ENCODE measurements at regions not wholly inside any gene's neighbourhood (a gene's known extent, or its start where the extent isn't known, plus 50 kb on each side); places are given as distances from the start of the nearest gene placed in this dataset.

- H3K4me1 ChIP-seq: peaks cover 0 to 19% (median 8%) of the 10 kb centered on the region in 3 donors
- TF ChIP-seq CTCF (IDR thresholded peaks at IDR 0.05) (no peak), POLR2A (IDR thresholded peaks at IDR 0.05) (no peak)
- intact Hi-C loops (cut with DNase I): no loop called here
- H3K27ac ChIP-seq: no peak overlapping the region
- H3K9me3 ChIP-seq: no peaks in the 10 kb centered on the region
- H3K4me3 ChIP-seq: no peak overlapping the region
- H3K27me3 ChIP-seq: no peaks in the 10 kb centered on the region
- no peaks in the 10 kb centered on the region for H3K36me3 ChIP-seq
- WGBS, 2 donors: 58 to 63% methylated on average over 2 of the region's 2 CpGs
- DNase-seq: no peak
These were observed 89.3 kb upstream of the JAG1 start for GRCh38 chr20:10763112-10763511.

GRCh38 chr20:10769700-10770099 is 95.9 kb upstream of the JAG1 start:
- intact Hi-C loops (cut with DNase I): no loop called here
- H3K36me3 ChIP-seq: no peaks in the 10 kb centered on the region
- no peak for TF ChIP-seq CTCF (IDR thresholded peaks at IDR 0.05)
- no peak for TF ChIP-seq POLR2A (IDR thresholded peaks at IDR 0.05)

GRCh38 chr20:10770753-10771152 is 97.0 kb upstream of the JAG1 start:
- Histone ChIP-seq H3K27ac (no peak overlapping the region), H3K9me3 (no peaks in the 10 kb centered on the region), H3K27me3 (no peaks in the 10 kb centered on the region), H3K4me1 (peaks cover 0 to 34% (median 0%) of the 10 kb centered on the region in 3 donors), H3K4me3 (no peak overlapping the region), H3K36me3 (no peaks in the 10 kb centered on the region)
- intact Hi-C loops (cut with DNase I): no loop called here
- DNase-seq: no peak
- no peak for TF ChIP-seq CTCF (IDR thresholded peaks at IDR 0.05)
- no peak for TF ChIP-seq POLR2A (IDR thresholded peaks at IDR 0.05)
- 65 to 71% methylated on average over 3 of the region's 3 CpGs for WGBS, 2 donors

More at GRCh38 chr20:10769700-10770099, 95.9 kb upstream of the JAG1 start:
- no peak for DNase-seq
- WGBS, 2 donors: 20 to 53% methylated on average over 2 of the region's 2 CpGs
- Histone ChIP-seq H3K4me3 (no peak overlapping the region), H3K4me1 (peaks cover 0 to 34% (median 0%) of the 10 kb centered on the region in 3 donors), H3K9me3 (no peaks in the 10 kb centered on the region), H3K27ac (no peak overlapping the region), H3K27me3 (no peaks in the 10 kb centered on the region)

- Histone ChIP-seq H3K27ac (peak overlapping the region in 1 of 4 donors; percentile 27), H3K4me3 (no peak overlapping the region), H3K36me3 (no peaks in the 10 kb centered on the region), H3K4me1 (peaks cover 0 to 34% (median 0%) of the 10 kb centered on the region in 3 donors), H3K27me3 (no peaks in the 10 kb centered on the region), H3K9me3 (no peaks in the 10 kb centered on the region)
- intact Hi-C loops (cut with DNase I): no loop called here
- TF ChIP-seq CTCF (IDR thresholded peaks at IDR 0.05) (no peak), POLR2A (IDR thresholded peaks at IDR 0.05) (no peak)
- no peak for DNase-seq
- WGBS, 2 donors: 38 to 41% methylated on average over 1 of the region's 1 CpG
These were observed 97.8 kb upstream of the JAG1 start for GRCh38 chr20:10771435-10772140.

GRCh38 chr20:10774357-10774943 is 100.7 kb upstream of the JAG1 start:
- H3K4me3 ChIP-seq: no peak overlapping the region
- H3K27me3 ChIP-seq: no peaks in the 10 kb centered on the region
- H3K9me3 ChIP-seq: no peaks in the 10 kb centered on the region
- TF ChIP-seq POLR2A (IDR thresholded peaks at IDR 0.05) (no peak), CTCF (IDR thresholded peaks at IDR 0.05) (no peak)
- no peaks in the 10 kb centered on the region for H3K36me3 ChIP-seq
- no peak for DNase-seq
- 34 to 72% methylated on average over 1 of the region's 1 CpG for WGBS, 2 donors
- no peak overlapping the region for H3K27ac ChIP-seq
- H3K4me1 ChIP-seq: peaks cover 0 to 27% (median 0%) of the 10 kb centered on the region in 3 donors
- intact Hi-C loops (cut with DNase I): no loop called here
